BJ (cell line): ENCODE measurements at regions not wholly inside any gene's neighbourhood (a gene's known extent, or its start where the extent isn't known, plus 50 kb on each side); places are given as distances from the start of the nearest gene placed in this dataset.

Experiments used
- CTCF ChIA-PET: fragments of 350-600 bp; formaldehyde crosslinking; extraction: SDS; loops from one replicate; lab custom pipeline; 2021; ENCODE audit warnings: antibody characterized with exemption, inconsistent platforms; lab: Yijun Ruan, JAX
- POLR2A ChIA-PET: fragments of 300-600 bp; sonication (Branson Sonifier 250); formaldehyde crosslinking; extraction: SDS; loops from one replicate; lab custom pipeline; 2021; ENCODE audit warnings: antibody characterized with exemption; lab: Charles Lee
- DNase-seq: peaks from one replicate; pipeline ENCODE4 v3.0.0-alpha.2; 2011; ENCODE audit warnings: low read depth
- H3K27me3 ChIP-seq: 2 replicates; pipeline ENCODE4 v1.6.0; 2011; ENCODE audit warnings: low read length; ENCODE audit not compliant: control insufficient read depth, insufficient read depth
- H3K36me3 ChIP-seq: 2 replicates; pipeline ENCODE4 v1.5.1; 2011; ENCODE audit warnings: low read length; ENCODE audit not compliant: control insufficient read depth, insufficient read depth
- H3K4me3 ChIP-seq: 2 replicates; pipeline ENCODE4 v1.5.1; 2011; ENCODE audit warnings: low read depth, mild to moderate bottlenecking, control low read depth, low read length
- CTCF ChIP-seq: IDR thresholded peaks from 2 replicates; pipeline ENCODE4 v1.5.1; 2011; ENCODE audit warnings: low read depth, mild to moderate bottlenecking, control low read depth, inconsistent platforms, low read length, moderate library complexity; ENCODE audit not compliant: insufficient read depth

- Histone ChIP-seq H3K36me3 (no peaks in the 10 kb centered on the region), H3K4me3 (no peak overlapping the region), H3K27me3 (no peaks in the 10 kb centered on the region)
- no peak for DNase-seq
- CTCF ChIA-PET: no interaction called here
- no peak for TF ChIP-seq CTCF
- POLR2A ChIA-PET: no interaction called here
Observed at GRCh38 chr1:199298825-199299224, 660.0 kb downstream of the PTPRC start.

GRCh38 chr1:199301472-199302217 lies 662.8 kb downstream of the PTPRC start:
- ChIA-PET CTCF (no interaction called here), POLR2A (no interaction called here)
- H3K36me3 ChIP-seq: no peaks in the 10 kb centered on the region
- no peak for DNase-seq
- no peaks in the 10 kb centered on the region for H3K27me3 ChIP-seq
- no peak for TF ChIP-seq CTCF
- H3K4me3 ChIP-seq: no peak overlapping the region

GRCh38 chr1:199302554-199302953 lies 663.7 kb downstream of the PTPRC start:
- Histone ChIP-seq H3K36me3 (no peaks in the 10 kb centered on the region), H3K27me3 (no peaks in the 10 kb centered on the region), H3K4me3 (no peak overlapping the region)
- ChIA-PET POLR2A (interaction anchor here (0.5 kb wide), 1 partner anchor 339 kb away, joined by 3 read pairs; no protein-coding TSS in a partner anchor), CTCF (interaction anchor here (0.6 to 0.7 kb wide), 2 partner anchors 96 to 272 kb away, joined by 3 read pairs; no protein-coding TSS in a partner anchor)
- no peak for DNase-seq
- no peak for TF ChIP-seq CTCF

- ChIA-PET CTCF (interaction anchor here (0.6 to 0.7 kb wide), 2 partner anchors 95 to 272 kb away, joined by 3 read pairs; no protein-coding TSS in a partner anchor), POLR2A (interaction anchor here (0.5 kb wide), 1 partner anchor 340 kb away, joined by 3 read pairs; no protein-coding TSS in a partner anchor)
- Histone ChIP-seq H3K4me3 (no peak overlapping the region), H3K36me3 (no peaks in the 10 kb centered on the region), H3K27me3 (no peaks in the 10 kb centered on the region)
- TF ChIP-seq CTCF: no peak
- DNase-seq: no peak
Observed at GRCh38 chr1:199303035-199303434, 664.2 kb downstream of the PTPRC start.

GRCh38 chr1:199305053-199305452 lies 666.2 kb downstream of the PTPRC start:
- Histone ChIP-seq H3K36me3 (no peaks in the 10 kb centered on the region), H3K4me3 (no peak overlapping the region), H3K27me3 (no peaks in the 10 kb centered on the region)
- ChIA-PET POLR2A (no interaction called here), CTCF (no interaction called here)
- no peak for TF ChIP-seq CTCF
- no peak for DNase-seq
